ENCODE measurements at regions not wholly inside any gene's neighbourhood (a gene's known extent, or its start where the extent isn't known, plus 50 kb on each side); places are given as distances from the start of the nearest gene placed in this dataset.

- DNase-seq (ENCODE audit: low read depth, low spot score) = no peak
- Histone ChIP-seq H3K27me3 (ENCODE audit: control insufficient read depth, insufficient read depth, low read length) (no peaks in the 10 kb centered on the region), H3K27ac (ENCODE audit: low read length) (no peak overlapping the region), H3K4me1 (ENCODE audit: control insufficient read depth, insufficient read depth, low read length) (no peaks in the 10 kb centered on the region), H3K4me3 (ENCODE audit: low read depth in 2 of 2, low read length in 2 of 2) (no peak overlapping the region), H3K36me3 (ENCODE audit: control insufficient read depth, insufficient read depth, low read length) (no peaks in the 10 kb centered on the region), H3K9me3 (ENCODE audit: control insufficient read depth, insufficient read depth, low read depth, low read length) (no peaks in the 10 kb centered on the region)
- ATAC-seq = no peak
- BruUV-seq (replicated peaks) = no TSS peak
- CTCF ChIA-PET = no interaction called here
- POLR2A ChIA-PET = no interaction called here
- TF ChIP-seq TCF7L2 (IDR thresholded peaks at IDR 0.05; ENCODE audit: low read depth, low read length) = no peak
- TF ChIP-seq POLR2AphosphoS5 (IDR thresholded peaks at IDR 0.05; ENCODE audit: low read depth, low read length) = no peak
- TF ChIP-seq SIN3A (IDR thresholded peaks at IDR 0.05; ENCODE audit: borderline replicate concordance, insufficient read depth, low read depth, low read length) = no peak
- no peak for TF ChIP-seq REST (IDR thresholded peaks at IDR 0.05; ENCODE audit: insufficient read depth in 1 of 2, low read depth in 2 of 2, low read length in 1 of 2)
- no peak for TF ChIP-seq CTCF (IDR thresholded peaks at IDR 0.05)
- intact Hi-C loops (cut with micrococcal nuclease; ENCODE audit: unreplicated experiment) (no loop called here), in situ Hi-C loops (cut with HindIII; ENCODE audit: low pct_unique_long_range_greater_than_20kb, low sequenced_read_pairs) (no loop called here)
These were observed 287.8 kb upstream of the SHH start for GRCh38 chr7:156100086-156100485.

GRCh38 chr7:156099085-156099484 lies 286.8 kb upstream of the SHH start:
- POLR2A ChIA-PET = no interaction called here
- no peaks in the 10 kb centered on the region for H3K4me1 ChIP-seq (ENCODE audit: control insufficient read depth, insufficient read depth, low read length)
- CTCF ChIA-PET = no interaction called here
- H3K9me3 ChIP-seq (ENCODE audit: control insufficient read depth, insufficient read depth, low read depth, low read length) = no peaks in the 10 kb centered on the region
- ATAC-seq = no peak
- no TSS peak for BruUV-seq (replicated peaks)
- H3K4me3 ChIP-seq (ENCODE audit: low read depth in 2 of 2, low read length in 2 of 2) = no peak overlapping the region
- DNase-seq (ENCODE audit: low read depth, low spot score) = no peak
- H3K36me3 ChIP-seq (ENCODE audit: control insufficient read depth, insufficient read depth, low read length) = no peaks in the 10 kb centered on the region
- in situ Hi-C loops (cut with HindIII; ENCODE audit: low pct_unique_long_range_greater_than_20kb, low sequenced_read_pairs) = no loop called here
- no peaks in the 10 kb centered on the region for H3K27me3 ChIP-seq (ENCODE audit: control insufficient read depth, insufficient read depth, low read length)
- TF ChIP-seq TCF7L2 (IDR thresholded peaks at IDR 0.05; ENCODE audit: low read depth, low read length) (no peak), REST (IDR thresholded peaks at IDR 0.05; ENCODE audit: insufficient read depth in 1 of 2, low read depth in 2 of 2, low read length in 1 of 2) (no peak), CTCF (IDR thresholded peaks at IDR 0.05) (no peak), SIN3A (IDR thresholded peaks at IDR 0.05; ENCODE audit: borderline replicate concordance, insufficient read depth, low read depth, low read length) (no peak), POLR2AphosphoS5 (IDR thresholded peaks at IDR 0.05; ENCODE audit: low read depth, low read length) (no peak)
- intact Hi-C loops (cut with micrococcal nuclease; ENCODE audit: unreplicated experiment) = no loop called here
- no peak overlapping the region for H3K27ac ChIP-seq (ENCODE audit: low read length)

Data from Panc1 (cell line).